Fibroblast of skin of left biceps (primary cell): ENCODE measurements at regions not wholly inside any gene's neighbourhood (a gene's known extent, or its start where the extent isn't known, plus 50 kb on each side); places are given as distances from the start of the nearest gene placed in this dataset.
"Not testable (repeated sequence)": the region's sequence is repeated elsewhere in the genome, so short reads cannot be mapped to it uniquely, and the experiment has no call there.

Experiments
- DNase-seq, 2 experiments: peaks; one replicate each; pipeline ENCODE4 v3.0.0-alpha.2; 2013; ENCODE audit warnings: low read depth in 2 of 2

DNA sequence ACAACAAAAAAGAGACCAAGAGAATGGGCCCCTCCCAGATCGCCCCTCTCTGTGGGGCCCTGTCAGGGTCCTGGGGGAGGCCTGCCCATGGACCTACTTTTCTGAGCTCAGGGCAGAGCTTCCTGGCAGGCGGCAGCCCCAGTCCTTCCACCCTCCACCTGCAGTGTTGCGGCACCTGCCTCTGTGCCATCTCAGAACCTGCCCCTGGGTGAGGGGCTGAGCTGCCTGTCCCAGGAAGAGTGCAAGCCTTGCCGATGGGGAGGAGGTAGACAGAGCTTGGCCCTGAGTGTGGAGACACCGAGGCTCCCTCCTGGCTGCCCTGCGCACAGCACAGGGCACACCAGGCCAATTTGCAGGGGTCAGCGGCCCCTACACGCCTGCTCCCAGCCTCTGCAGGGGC, 67.5 kb downstream of the UNCX start:
- no peak for DNase-seq

DNA sequence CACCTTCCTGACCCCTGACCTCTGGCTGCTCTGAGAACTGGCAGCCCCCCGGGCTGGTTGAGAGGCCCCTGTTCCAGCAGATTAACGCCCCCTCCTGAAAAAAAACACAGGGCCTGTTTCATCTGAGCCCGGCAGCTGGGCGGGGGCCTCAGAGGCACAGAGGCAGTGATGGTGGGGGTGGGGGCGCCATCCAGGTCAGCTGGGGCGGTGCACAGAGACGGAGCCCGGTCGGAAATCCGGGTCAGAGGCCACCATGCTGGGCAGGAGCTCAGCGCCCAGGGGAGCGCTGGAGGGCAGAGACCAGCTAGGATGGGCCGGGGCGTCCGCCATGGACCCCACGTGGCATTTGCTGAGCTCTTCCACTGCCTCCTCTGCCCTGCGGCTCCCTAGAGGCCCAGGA, 68.0 kb downstream of the UNCX start:
- DNase-seq: no peak

DNA sequence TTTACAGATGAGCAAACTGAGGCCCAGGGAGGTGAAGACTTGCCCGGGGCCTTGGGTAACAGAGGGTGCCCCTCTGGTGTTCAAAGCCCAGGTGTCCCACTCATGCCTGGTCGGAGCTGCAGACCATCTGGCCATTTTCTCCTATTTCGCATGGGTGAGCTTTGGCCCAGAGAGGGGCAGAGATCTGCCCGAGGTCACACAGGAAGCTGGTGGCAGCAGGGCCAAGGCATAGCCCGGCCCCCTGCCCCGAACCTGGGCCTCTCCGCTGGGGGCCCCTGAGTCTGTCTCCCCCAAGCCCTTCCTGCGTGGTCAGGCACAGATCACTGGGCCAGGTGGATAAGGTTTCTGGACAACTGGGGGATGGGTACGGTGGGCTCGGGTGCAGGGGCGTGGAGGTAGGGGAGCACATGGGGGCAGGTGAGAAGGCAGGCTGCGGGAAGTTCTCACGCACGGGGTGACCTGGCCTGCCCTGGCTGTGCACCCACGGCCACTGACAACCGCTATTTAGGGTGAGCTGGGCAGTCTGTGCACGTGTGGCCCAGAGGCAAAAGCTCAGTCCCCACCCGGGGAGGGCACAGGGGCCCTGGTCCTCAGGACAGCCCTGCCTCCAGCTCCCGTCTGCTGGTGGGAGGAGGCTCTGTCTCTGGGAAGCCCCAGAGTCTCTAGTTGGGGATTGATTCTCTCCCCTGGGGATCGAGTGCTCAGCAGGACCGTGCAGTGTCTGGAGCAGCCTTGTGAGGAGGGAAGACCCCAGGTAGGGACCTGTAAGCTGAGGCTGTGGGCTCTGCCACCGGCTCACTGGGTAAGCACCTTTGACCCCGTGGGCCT, 68.6 kb downstream of the UNCX start:
- no peak for DNase-seq

- DNase-seq: no peak
These were observed 69.2 kb downstream of the UNCX start for GRCh38 chr7:1301882-1302251.

DNA sequence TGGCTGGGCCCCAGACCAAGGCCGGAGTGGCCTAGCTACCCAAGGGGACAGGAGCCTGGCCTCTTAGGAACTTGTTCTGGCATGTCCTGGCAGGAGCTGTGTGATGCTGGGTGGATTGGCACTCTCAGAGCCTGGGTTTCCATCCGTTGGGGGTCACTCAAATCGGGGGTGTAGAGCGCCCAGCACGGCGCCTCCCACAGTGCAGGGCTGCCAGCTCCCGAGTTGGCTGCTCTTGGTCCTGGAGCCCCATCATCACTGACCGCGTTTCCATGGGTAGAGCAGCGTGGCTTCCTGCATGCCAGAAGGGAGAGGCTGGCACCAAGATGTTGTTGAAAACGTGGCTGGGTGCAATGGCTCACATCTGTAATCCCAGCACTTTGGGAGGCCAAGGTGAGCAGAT, 70.3 kb downstream of the UNCX start:
- DNase-seq: no peak

DNA sequence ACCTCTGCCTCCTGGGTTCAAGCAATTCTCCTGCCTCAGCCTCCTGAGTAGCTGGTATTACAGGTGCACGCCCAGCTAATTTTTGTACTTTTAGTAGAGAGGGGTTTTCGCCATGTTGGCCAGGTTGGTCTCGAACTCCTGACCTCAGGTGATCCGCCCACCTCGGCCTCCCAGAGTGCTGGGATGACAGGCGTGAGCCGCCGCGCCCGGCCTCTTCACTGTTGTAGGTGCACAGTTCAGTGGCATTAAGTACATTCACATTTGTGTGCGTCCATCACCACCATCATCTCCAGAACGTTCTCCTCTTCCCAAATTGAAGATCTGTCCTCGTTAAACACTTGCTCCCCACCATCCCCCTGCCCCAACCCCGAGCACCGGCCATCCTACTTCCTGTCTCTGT, 71.3 kb downstream of the UNCX start:
- not testable (repeated sequence) for DNase-seq

DNA sequence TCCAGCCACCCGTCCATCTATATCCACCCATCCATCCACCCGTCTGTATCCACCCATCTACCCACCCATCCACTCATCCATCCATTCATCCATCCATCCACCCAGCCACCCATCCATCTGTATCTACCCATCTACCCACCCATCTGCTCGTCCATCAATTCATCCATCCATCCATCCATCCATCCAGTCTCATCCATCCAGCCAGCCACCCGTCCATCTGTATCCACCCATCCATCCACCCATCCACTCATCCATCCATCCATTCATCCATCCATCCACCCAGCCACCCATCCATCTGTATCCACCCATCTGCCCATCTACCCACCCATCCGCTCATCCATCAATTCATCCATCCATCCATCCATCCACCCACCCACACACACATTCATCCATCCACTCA, 73.2 kb downstream of the UNCX start:
- no peak for DNase-seq

- DNase-seq: no peak
These were observed 75.2 kb downstream of the UNCX start for GRCh38 chr7:1307828-1308227.

- DNase-seq: no peak
These were observed 76.6 kb downstream of the UNCX start for GRCh38 chr7:1309290-1309689.

DNA sequence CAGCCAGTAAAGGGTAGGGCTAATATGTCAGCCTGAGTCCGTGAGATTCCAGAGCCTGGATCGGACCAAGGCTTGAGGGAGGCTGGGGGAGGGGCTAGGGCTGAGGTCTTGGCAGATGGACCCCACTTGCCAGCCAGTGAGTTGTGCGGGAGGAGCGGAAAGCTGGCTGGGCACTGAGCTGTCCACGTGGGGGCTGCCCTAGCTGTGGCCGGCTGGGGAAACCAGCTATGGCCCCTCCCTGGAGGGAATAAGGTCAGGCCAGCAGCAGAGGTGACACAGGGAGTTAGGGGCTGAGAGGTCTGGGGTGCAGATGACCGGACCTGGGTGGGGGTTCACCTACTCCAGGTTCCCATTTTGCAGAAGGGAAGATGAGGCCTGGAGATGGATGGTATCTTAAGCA, 77.3 kb downstream of the UNCX start:
- no peak for DNase-seq

DNA sequence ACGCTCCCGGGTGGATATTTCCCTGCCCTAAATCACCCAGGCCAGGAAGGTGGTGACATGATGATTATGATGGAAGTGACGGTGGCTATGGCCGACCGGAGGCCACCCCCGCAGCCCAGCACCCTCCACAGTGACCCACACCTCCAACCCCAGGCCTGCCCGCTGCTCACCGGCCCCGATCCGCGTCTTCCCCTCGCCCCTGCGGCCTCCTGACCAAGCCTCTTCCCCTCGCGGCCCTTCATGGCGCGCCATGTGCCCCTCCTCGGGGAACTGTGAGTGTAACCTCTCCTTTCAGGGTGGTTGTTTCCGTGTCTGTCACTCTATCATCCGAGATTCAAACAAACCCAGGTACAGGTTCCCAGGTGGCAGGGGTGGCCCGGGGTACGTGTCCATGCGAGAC, 78.3 kb downstream of the UNCX start:
- DNase-seq: no peak

DNA sequence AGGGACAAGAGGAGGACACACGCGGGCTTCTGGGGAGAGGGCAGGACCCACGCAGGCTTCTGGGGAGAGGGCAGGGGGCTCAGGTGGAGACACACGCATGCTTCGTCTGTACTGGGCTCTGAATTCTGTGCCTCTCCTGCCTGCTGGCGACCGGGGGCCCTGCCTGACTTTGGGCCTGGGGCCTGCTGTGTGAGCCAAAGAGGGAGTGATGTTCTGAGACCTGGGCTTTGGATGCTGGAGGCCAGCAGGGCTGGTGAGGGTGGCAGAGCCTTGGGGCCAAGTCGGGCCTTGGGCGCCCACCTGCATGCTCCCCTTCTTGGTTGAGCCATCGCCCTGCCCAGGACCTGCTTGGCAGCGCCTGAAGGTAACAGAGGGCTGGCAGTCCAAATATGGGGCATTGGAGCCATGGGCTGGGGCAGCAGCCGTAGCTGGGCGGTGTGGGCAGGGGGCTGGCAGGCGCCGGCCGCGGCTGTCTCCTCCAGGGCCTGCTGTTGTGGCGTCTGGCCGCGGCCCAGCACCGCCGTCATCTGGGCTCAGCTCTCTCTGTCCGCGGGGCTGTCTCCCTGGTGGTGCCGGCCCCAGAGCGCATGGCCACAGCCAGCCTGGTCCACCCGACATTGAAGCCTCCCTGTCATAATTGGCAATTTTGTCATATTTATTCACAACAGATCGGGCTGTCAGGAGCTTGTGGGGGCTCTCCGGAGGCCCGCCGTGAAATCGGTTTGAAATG, 78.9 kb downstream of the UNCX start:
- DNase-seq: no peak

DNA sequence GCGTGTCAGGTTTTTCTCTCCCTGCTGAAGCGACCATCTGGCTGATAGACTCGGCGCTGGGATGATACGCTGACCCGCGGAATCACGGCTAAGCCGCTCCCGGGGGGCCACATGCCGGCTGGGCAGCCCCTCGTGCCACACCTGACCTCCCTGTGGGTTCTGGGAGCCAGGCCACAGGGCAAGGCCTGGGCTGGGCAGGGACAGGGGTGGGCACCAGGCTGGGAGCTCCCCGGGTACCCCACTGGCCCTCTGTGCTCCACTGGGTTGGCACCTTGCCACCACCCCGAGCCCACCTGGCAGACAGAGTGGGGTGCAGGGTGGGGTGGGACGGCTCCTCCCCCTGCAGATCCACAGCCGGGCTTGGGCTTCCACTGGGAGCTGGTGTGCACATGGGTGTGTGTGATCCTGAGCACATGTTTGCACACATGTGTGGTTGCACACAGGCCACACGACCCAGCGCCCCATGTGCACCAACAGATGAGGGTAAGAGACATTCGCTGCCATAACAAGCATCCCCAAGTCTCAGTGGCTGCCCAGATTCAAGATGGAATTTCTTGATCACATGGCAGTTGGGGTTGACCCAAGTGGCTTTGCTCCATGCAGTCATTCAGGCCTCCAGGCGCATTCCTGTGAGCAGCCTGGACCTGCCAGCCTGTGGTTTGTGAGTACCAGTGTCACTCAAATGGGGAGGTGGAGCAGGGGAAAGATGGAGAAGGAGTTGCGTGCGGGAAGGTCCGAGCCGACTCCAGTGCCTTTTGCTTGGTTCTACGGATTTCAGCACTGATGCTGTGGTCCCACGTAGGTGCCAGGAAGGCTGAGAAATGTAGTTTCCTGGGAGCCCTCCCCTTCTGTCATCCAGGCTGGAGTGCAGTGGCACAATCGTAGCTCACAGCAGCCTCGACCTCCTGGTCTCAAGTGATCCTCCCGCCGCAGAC, 79.7 kb downstream of the UNCX start:
- DNase-seq: no peak

DNA sequence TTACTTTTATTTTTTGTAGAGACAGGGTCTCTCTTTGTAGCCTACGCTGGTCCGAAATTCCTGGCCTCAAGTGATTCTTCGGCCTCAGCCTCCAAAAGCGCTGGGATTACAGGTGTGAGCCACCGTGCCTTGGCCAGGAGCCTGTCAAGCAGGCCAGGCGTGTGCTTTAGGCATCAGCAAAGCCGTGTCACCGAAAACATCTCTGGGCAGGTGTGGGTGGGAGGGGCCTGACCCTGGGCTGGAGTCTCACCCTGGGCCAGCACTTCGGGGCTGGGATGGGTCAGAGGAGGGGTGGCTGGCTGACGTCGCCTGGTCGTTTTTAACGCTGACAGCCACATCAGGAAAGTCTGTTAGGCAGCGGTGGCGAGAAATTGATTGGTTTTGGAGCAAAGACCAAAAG, 80.9 kb downstream of the UNCX start:
- DNase-seq: no peak

DNA sequence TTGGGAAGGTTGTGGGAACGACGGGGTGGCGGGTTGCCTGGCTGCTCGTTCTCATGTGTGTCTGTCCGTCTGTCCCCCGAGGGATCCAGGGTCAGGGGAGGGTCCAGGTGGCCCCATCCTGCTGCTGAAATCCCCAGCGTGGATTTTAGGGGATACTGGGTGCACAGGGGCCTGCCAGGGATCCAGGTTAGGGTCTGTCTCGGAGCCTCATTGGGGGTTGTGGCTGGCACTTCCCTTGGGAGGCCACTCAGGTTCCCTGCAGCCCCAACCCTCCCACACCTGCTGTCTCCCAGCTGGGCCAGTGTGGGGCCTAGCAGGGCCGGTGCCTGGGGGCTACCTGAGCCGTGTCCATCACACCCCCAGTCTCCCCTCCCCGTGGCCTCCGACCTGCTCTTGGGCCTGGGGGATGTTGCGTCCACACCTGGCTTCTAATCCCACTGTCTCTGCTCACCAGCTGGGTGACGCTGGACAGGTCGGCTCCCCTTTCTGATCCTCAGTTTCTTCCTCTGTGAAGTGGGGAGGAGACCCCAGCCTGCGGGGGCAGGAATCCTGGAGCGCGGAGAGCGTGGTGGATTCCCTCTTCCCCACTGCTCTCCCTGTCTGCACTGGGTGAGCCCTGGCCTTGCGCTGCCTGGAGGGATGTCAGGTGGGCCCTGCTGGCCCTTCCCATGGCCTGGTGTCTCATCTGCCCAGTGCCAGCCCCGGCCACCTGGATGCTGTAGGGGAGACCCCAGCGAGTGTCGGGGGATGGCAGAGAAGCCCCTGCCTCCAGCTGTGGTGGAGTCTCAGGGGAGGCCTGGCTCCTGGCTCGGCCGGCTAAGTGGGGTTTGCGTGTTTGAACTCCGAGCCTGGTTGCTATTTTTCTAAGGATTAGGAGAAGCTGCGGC, 81.6 kb downstream of the UNCX start:
- no peak for DNase-seq

DNA sequence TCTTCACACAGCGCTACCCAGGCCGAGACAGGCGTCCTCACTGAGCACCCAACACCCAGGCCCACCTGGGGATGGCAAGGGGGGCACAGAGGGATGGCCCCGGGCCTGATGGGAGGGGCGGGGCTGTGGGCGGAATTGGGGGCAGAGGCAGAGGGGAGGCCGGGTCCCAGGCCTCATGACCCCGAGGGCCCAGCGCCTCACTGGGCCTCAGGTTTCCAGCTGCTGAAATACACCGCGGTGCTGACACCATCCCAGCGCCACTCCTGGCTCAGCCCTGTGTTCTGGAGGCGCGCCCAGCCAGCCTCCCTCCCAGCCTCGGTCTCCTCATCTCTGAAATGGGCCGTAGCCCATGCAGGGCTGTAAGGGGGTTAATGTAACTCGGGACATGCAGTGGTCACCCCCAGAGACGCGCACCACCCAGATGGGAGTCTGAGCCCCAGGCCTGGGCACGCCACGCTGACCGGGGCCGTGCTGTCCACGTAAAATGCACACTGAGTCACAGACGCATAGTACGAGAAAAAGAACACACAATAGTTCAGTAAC, 82.3 kb downstream of the UNCX start:
- no peak for DNase-seq

DNA sequence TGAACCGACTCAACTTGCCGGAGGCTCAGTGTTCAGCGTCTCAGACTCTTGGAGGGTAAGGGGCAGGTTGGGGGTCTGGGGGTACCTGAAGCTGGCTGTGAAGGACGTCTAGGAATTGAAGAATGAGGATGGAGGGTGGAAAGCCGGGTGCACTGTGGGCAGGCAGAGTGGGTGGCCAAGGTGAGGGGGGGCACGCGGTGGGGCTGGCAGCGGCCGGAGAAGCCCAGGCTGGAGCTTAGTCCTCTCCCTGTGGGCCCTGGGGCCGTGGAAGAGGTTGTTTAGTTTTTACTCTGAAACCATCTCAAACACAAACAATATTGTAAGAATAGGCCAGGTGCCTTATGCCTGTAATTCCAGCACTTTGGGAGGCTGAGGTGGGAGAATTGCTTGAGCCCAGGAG, 83.4 kb downstream of the UNCX start:
- DNase-seq: no peak

GRCh38 chr7:1317646-1318045, 85.0 kb downstream of the UNCX start:
- DNase-seq: no peak

- DNase-seq: no peak
These were observed 85.4 kb downstream of the UNCX start for GRCh38 chr7:1318051-1318450.

DNA sequence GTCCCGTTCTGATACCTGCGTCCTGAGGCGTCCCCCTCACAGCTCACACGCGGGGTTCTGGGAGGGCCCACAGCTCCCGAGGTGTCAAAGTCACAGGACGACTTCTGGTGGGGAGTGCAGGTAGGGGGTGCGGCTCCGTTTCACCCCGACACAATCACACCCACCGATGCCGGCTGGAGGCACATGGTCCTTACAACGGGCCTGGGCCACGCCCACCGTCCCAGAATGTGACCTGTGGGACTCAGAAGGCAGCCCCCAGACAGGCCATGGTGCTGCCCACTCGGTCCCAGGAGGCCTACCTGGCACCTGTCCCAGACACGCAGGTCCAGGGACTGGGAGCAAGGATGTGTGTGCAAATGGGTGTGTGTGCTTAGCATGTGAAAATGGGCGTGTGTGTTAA, 86.0 kb downstream of the UNCX start:
- no peak for DNase-seq

DNA sequence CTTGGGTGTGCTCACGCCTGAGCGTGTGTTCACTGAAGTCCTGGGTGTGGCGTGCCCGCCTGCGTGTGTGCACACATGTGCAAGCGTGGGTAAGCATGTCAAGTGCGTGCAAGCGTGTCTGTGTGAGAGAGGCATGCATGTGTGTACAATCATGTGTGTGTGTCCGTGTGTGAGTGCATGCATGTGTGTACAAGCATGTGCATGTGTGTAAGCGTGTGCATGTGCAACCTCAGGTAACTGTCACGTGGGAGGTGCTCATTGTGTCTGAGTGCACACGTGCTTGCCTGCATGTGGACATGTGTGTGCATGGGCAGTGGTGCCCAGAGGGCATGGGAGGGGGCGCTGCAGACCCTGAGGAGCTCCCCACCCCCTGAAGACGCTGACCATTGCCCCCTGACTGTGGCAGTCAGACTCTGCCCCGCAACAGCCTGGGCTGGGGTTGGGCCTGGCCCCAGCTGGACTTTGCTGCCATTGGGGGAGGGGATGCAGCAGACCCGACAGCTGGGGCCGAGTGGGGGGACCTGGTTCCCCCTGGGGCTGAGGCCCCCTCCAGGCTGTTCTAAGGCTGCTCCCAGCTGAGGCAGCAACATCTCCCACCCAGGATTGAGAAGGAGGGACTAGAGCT, 88.1 kb downstream of the UNCX start:
- DNase-seq: no peak
